HG03108 (cell line): ENCODE measurements at regions not wholly inside any gene's neighbourhood (a gene's known extent, or its start where the extent isn't known, plus 50 kb on each side); places are given as distances from the start of the nearest gene placed in this dataset.
A peak's percentile ranks its signal among the peaks of the same experiment; 100 is the strongest.

Experiments used
- ATAC-seq: cut with Tn5 transposase; IDR thresholded peaks from one replicate; pipeline ENCODE4 v1.9.1; 2021; ENCODE audit warnings: moderate library complexity; ENCODE audit not compliant: unreplicated experiment

DNA sequence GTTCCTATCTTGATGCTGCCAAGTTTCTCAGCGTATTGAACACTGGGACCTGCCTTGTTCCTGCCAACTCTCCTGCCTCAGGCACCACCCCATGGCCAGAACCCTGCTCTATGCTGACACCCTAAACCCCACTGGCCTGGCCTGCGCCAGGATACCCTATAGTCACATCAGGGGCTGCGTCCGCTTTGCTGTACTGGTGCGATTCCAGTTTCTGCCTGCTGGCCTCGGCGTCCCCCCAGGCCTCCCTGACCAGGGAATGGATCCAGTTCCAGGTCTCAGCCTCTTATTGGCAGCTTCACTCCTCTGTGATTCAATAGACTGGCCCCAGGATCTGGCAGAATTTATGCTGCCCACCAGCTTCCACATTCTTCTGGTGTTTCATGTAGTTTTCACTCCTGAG, 55.0 kb downstream of the GPR6 start:
- no peak for ATAC-seq

- ATAC-seq, result no peak
These were observed 55.9 kb downstream of the GPR6 start for GRCh38 chr6:110033749-110034666.

GRCh38 chr6:110034667-110035036, 56.5 kb downstream of the GPR6 start:
- no peak for ATAC-seq

- ATAC-seq, result no peak
These were observed 57.2 kb downstream of the GPR6 start for GRCh38 chr6:110035321-110035720.

GRCh38 chr6:110036408-110037302, 58.5 kb downstream of the GPR6 start:
- ATAC-seq, result no peak

DNA sequence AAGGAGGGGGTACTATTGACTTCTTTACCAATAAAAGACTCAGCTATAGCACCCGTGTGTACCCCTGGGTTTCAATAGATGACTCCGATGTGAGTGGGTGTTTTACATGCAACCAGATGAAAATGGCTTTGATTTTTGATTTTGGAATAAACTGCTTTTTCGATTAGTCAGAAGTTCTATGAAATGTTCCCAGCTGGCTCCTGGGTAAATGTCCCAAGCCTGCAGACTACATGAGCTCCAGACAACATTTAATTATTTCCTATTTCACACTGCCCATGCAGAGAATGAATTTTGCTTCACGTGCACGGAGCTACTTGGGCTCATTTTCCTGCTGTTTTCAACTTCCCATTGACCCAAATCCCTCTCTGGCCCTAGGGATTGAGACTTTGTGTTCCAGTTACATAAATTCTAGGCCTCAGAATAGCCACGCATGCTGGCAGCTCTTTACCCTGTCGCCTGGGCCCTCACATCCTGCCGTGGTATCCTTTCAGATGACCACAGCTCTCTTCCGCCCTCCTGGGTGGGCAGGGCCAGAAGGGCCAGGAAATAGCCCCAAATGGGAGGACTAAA, 59.7 kb downstream of the GPR6 start:
- ATAC-seq, result no peak

- ATAC-seq, result peak; percentile 83
These were observed 61.4 kb downstream of the GPR6 start for GRCh38 chr6:110039364-110039980.

- peak; percentile 33 for ATAC-seq
These were observed 61.9 kb downstream of the GPR6 start for GRCh38 chr6:110039981-110040383.

GRCh38 chr6:110040716-110041115, 62.6 kb downstream of the GPR6 start:
- ATAC-seq, result no peak

DNA sequence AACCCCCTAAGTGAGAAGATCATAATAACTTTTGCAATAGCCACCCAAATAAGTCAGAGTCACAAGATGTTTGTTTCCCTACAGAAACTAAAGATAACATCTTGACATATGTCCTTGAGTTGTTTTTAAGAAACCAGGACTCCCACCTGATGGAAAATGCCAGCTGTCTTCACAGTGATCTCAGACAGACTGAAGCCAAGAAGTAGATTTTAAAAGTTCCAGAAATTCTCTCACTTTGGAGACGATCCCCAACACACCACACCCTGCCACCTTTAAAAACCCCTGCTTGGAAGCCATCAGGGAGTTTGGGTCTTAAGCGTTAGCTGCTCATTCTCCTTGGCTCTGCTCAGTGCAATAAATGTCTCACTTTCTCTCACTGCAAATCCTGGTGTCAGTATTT, 63.0 kb downstream of the GPR6 start:
- ATAC-seq, result no peak

- no peak for ATAC-seq
These were observed 63.7 kb downstream of the GPR6 start for GRCh38 chr6:110041830-110042229.

DNA sequence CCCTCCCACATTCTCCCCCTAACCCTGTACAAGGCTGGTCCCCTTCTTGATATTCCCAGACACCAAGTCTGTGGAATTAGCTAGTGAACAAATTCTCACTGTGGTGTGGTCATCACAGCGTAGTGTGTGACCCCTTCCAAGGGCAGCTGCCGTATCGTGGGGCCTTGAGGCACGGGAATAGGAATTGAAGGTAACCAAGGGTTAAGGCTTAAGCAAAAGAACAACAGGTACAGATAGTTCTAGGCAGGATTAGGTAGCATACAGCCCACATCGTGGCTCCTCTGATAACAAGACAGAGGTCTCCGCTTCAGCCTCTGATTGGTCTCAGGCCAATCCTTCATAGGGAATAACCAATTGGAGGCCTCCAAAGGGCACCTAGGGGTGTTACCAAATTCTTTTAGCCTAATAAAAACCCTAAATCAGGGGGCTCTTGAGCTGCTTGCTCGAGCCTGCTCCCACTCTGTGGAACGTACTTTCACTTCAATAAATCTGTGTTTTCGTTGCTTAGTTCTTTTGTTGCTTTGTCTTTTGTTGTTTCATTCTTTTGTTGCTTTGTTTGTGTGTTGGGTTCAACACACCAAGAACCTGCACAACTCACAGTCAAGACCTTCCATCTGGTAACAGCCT, 64.7 kb downstream of the GPR6 start:
- ATAC-seq, result no peak

DNA sequence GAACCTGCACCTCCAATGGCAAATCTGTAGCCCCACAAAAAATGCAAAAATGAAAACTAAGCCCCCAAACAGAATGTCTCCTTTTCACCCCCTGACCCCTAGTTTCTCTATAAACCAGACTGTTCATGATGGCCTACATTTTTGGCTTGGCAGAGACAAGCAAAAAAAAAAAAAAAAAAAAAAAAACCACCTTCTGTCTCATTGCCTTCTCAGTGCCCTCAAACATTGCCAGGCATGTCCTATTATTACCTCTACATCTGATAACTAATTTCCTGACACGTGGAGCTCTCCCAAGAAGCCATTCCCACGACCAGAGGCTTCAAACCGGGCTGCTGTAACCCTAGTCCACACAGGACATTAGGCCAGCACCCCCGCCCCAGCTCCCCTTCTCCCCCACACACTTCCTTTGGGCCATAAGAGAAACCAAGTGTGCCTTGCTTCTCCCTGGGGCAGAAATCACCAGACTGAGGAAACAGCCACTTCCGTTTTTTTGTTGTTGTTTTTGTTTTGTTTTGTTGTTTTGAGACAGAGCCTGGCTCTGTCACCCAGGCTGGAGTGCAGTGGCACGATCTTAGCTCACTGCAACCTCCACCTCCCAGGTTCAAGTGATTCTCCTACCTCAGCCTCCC, 65.4 kb downstream of the GPR6 start:
- ATAC-seq, result no peak

DNA sequence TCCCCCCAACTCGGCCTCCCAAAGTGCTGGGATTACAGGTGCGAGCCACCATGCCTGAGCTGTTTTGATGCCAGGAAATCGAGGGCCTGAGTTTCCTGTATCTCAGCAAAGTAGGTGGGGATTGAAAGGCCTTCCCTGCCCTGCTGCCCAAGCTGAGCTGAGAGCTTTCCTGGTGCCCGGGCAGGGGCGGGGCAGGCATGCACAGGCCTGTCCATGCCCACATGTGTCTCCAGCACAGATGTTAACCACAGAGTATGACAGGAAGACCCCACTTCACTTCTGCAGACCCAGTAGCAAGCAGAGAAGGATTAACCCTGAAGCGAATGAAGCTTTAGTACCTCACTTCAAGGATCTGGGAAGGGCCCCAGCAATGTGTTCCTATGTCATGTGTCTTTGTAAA, 66.0 kb downstream of the GPR6 start:
- no peak for ATAC-seq

GRCh38 chr6:110044622-110045021, 66.5 kb downstream of the GPR6 start:
- no peak for ATAC-seq

DNA sequence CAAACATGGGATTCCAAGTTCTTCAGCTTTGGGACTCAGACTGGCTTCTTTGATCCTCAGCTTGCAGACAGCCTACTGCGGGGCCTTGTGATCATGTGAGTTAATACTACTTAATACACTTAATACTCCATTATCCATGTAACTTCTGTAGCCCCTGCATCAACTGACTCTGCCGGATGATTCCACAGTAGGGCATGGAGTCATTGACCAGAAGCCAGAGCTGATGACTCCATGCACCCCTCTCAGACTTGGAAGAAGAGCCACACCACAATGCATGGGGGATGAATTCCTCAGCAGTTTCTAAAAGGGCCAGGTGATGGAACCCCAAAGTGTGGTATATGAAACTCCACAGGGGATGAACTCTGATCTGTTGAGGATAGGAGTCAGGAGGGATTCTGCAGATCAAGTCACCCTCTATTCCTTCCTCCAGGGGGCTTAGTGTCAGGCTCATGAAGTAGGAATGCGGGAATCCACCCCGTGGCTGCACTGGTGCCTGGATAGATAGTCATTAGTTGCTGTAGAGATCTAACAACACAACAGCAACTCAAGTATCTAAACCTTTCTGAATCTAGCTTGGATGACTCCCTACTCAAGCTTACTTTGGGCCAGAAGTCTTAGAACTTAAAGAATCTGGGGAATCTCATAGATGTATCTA, 70.2 kb downstream of the GPR6 start:
- no peak for ATAC-seq

- no peak for ATAC-seq
These were observed 71.8 kb downstream of the GPR6 start for GRCh38 chr6:110049696-110050439.
